NCI-H2029 treated with DMSO at 0.1 percent for 48 hours (cell line): ENCODE measurements at regions not wholly inside any gene's neighbourhood (a gene's known extent, or its start where the extent isn't known, plus 50 kb on each side); places are given as distances from the start of the nearest gene placed in this dataset.
A peak's percentile ranks its signal among the peaks of the same experiment; 100 is the strongest.

ENCODE experiments used
- DNase-seq: peaks from one replicate; lab custom pipeline; 2025; lab: John Stamatoyannopoulos, UW

DNA sequence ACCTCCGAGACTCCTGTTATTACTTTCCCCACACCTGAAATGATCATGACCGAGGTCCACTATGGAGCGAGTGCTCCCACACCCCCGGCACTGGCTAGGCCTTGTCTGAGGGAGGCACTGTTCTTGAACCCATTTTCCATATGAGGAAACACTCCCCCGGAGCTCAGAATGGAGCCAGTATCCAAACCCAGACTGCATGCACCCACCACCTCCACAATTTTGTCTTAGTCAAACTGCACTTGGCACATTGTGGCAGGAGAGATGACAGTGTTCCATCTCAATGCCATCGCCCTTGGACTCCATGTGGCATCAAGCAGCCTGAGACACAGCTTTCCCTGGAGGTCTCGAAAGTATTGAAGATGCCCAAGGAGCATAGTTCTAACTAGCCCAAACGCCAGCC, 154.1 kb downstream of the NUP210 start:
- DNase-seq: no peak

DNA sequence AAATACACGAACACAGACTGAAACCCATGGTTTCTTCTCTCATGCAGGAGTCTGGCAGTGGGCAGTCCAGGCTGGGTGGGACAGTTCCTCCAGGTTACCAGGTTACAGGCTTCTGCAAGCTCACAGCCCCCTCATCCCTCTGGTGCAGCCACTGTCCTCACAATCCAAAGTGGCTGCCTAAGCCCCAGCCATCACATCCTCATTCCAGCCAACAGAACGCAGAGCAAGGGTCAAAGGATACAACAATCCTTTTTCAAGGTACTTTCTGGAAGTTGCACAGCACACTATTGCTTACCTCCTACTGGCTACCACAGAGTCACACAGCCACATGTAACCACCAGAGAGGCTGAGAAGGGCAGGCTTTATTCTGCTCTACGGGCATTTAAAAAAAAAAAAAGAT, 154.6 kb downstream of the NUP210 start:
- DNase-seq: no peak

DNA sequence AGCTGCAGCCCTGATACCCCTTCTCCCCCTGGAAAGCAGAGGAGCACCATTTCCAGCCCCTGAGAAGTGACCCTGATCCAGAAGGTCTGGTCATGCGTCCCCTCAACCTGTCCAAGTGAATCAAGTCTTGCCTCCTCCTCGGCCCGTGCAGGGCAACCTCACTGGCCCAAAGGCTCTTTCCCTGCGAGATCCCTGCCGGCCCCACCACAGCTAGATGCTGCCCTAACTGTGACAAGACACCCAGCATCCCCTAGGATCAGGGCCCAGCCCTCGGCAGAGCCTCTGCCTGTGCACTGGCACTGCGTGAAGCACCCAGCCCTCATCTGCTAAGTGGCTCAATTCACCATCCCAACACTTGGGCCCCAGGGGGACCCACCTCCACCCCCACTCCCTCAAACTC, 155.1 kb downstream of the NUP210 start:
- no peak for DNase-seq

DNA sequence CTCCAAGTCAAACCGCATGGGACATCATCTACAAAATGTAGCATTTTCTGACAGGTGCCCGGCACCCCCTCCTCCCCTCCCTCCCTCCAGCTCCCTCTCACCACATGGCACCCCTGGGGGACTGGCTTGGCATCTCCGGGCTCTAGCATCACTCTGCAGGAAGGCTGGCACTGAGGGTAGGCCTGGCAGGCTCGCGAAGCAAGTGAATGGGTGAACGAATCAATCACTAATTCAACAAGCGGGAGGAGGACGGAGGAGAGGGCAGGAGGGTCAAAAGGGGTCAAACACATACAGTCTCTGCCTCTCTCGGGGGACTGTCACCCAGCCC, 155.7 kb downstream of the NUP210 start:
- DNase-seq: no peak

DNA sequence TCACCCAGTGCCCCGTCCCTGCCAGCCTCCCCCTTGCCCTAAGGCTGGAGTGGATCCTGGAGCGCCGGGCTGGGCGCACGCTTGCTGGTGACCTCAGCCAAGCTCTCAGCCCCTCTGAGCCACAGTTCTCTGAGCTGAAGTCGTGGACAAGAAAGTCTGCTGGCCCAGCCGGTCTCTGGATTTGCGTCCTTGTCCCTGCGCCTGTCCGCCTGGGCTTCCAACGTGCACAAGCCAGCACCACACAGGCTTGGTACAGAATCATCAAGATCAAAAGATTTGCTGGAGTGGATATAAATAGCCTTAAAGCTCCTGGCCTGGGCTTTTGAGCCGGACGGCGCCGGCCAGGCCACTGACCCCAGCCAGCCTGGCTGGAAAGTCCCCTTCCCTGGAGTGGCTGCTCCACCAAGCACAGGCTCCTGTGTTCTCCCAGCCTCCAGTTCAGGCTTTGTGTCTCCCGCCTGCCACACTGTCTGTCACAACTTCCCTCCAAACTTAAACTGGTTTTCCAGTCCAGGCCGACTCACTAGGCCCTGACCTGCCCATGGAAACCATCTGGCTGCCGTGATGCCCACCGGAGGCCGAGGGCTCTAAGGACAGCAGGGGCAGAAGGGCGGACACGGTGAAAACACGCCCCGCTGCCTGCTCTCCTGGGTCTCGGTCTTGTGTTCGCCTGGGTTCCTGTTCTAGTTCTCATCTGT, 156.2 kb downstream of the NUP210 start:
- no peak for DNase-seq

DNA sequence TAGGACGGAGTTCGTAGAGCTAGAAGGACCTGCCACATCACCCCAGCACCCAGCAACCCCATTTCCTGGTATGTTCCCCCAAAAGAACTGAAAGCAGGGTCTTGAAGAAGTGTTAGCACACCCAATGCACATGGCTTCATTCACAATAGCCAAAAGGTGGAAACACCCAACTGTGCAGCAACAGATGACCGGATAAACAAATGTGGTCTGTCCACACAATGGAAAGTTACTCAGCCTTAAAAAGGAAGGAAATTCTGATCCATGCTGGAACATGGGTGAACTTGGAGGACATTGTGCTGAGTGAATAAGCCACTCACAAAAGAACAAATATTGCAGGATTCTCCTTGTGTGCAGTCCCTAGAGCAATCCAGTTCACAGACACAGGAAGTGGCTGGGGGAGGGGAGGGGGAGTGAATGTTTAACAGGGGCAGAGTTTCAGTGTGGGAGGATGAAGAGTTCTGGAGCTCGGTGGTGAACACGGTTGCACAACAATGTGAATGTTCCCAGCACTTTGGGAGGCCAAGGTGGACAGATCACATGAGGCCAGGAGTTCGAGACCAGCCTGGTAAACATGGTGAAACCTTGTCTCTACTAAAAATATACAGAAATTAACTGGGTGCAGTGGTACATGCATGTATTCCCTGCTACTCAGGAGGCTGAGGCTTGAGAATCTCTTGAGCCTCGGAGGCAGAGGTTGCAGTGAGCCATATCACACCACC, 157.5 kb downstream of the NUP210 start:
- peak; percentile 64 for DNase-seq

DNA sequence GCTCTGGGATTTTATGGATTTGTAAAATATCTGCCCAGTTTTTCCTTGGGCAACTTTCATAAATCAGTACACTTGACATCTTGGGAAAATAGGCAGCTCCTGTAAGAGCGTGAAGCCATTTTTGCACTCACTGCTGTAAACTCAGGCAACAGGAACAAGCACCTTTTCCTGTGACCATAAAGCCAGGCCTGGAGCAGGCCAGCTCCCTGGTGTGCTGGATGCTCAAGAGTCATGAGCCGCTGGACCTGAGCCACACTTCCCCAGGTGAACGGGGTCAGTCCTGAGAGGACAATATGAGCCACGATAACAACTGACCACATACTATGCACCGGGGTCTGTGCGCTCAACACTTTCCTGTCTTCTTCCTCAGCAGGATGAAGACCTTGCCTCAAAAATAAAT, 158.2 kb downstream of the NUP210 start:
- DNase-seq: no peak

DNA sequence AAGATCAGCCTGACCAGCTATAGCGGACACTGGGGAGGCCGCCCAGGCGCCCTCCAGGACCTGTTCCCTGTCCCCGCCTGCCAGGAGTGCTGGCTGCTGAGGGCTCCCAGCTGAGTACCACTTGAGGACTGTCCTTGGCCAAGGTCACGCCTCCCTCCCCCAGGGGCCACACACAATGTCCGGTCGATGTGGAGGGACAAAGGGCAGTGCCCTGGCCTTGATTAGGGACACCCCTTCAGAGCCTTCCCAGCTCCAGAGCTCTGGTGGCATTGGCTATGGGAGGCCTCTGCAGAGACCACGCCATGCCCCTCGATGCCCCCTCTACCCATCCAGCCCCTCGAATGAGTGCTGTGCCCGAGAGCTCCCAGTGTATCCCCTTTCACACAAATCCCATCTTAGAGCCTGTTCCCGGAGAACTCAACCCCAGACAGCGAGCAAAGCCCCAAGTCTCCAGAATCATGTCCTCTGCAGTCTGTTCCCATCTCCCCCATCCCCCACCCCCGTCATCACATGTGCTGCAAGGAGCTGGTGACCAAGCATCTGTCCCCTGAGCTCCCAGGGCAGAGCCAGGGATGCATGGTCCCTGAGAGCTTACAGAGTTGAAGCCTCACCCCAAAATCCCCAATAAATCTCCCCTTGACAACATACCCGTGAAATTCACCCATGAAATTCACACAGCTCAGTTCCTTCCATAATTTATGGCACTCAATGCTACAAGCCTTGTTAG, 158.9 kb downstream of the NUP210 start:
- DNase-seq: no peak

DNA sequence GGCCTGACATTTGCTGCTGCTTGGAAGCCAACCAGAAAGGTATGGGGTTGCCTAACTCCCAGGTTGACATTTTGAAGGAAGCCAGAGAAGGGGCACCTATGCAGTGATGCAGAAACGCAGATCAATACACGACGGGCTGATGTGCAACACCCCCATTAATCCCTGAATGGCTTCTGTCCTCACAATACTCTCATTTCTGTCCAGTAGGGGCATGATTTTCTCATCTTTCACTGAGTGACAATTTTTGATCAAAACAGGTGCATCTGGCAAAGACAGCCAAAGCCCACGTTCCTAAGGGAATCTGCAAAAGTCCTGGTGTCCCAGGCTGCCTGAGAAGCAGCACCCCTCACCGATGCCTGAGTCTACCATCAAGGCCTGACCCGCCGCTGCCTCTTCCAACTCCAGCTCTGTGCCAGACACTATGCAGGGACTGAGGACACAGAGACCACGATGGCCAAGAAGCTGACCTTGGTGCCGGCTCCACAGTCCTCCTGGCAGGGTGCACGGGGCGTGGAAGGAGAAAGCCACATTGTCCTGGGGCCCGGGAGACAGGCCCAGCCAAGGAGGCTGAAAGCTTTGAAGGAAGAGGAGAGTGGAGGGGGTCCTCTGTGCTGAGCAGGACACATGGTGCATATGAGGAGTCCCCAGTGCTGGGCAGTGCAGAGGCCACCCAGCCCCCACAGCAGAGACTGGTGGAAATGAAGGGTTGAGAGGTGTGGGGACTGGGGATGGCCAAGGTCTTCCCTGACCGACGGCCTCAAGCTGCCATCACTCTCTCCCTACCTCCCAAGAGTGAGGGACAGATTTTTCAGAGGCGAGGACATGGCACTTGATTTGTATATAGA, 159.6 kb downstream of the NUP210 start:
- no peak for DNase-seq

DNA sequence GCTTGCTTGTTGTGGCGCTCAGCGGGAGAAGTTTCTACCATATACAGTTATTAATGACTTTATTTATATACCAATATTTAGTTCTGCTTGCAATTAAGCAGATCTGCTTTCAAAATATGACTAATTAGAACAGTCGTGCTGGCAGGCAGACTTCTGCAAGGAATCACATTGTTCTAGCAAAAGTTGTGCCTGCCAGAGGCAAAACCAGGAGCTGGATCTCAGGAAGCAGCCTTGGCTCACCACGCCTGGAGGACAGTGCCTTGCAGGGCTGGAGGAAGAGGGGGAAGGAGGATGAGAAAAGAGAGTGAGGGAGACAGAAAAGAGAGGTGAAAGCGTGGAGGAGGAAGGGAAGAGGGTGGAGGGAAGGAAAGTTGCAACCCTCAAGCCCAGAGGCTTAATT, 160.3 kb downstream of the NUP210 start:
- DNase-seq: no peak

DNA sequence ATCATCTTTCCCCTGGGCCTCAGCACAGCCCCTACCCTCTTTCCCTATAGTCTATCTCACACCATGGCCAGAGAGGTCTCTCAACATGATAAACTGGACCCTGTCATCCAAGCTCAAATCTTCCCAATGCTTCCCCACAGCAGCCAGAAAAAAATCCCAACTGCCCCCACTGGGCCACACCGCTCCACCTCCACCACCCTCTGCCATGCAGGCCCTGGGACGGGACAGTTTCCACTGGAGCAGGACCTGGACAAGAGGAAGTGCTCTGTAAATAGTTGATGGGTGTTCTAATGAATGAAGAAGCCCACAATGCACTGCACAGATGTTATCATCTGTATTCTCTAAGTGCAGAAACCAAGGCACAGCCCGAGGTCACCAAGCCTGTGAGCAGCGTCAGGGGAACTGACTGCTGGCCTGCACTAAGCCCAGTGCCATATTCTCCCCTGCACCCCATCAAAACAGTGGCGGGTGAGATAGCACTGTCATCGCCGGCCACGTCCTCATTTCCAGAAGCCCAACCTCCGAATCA, 161.1 kb downstream of the NUP210 start:
- no peak for DNase-seq

DNA sequence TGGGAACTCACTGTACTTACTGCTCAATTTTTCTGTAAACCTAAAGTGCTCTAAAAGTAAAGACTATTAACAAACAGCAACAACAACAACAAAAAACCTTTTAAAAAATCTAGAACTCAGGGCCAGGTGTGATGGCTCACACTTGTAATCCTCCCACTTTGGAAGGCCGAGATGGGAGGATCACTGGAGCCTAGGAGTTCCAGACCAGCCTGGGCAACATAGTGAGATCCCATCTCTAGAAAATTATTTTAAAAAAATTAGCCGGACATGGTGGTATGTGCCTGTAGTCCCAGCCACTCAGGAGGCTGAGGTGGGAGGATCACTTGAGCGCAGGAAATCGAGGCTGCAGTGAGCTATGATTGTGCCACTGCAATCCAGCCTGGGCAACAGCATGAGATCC, 161.8 kb downstream of the NUP210 start:
- no peak for DNase-seq

DNA sequence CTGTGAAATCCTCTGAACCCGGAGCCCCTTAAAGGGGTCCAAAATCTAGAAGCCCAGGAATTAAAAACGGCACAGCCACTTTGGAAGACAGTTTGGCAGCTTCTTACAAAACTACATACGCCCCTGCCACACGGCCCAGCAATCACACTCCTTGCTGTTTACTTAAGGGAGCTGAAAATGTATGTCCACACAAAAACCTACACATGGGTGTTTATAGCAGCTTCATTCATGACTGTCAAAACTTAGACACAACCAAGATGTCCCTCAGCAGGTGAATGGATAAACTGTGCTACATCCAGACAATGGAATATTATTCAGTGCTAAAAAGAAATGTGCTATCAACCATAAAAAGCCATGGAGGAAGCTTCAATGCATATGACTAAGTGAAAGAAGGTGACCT, 162.5 kb downstream of the NUP210 start:
- DNase-seq: no peak

DNA sequence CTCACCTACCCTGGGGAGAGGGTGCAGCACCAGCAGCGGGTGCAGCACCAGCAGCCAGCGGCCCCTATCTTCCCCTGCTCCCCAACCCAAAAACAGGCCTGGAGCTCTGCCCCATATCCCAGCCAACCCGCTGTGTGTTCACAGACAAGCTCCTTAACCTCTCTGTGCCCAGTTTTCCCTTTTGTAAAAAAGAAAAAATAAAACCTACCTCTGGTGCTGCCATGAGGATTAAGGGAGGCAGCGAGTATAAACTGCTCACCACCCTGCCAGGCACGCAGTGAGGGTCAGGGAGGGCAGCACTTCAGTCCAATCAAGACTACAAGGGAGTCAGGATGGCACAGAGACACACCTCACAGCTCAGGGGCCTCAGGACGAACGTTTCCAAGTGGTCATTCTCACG, 163.3 kb downstream of the NUP210 start:
- DNase-seq: no peak

DNA sequence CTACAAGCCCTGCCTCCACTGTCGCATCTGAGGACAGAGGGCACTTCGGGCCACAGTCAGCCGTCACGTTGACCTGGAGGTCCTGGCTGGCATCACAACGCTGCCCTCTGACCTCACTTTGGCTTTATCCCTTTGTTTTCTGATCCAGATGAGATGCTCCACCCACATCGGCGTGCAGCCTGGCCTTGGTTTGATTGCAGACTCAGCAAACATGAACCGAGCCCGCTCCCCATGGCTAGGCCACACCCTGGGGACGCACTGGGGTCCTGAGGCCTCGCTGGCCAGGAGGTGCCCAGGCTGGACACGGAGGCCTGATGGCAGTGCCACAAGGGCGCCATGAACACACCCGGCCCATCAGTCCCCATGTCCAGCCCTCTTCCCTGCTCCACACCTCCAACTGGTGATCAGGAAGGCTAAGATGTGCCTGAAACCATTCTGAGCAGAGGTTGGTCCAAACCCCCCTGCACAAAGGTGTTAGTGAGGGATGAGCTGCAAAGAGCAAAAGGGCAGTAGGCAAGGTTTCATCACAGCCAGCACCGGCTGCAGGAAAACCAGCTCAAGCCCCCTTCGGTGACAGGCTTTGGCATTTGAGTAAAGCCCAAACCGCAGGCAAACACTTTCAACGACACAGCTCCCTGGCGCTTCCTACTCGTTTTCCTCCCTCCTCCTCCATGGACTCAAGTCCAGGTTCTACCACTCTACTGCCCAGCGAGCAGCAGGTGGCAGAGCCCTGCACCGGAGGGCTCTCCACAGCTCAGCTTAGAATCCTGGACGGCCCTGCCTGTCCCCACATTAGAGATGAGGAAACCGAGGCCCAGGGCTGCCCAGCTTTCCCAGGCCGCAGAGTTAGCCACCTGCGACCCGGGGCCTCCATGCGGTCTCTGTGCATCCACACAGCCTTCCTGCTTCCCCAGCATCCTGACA, 165.8 kb downstream of the NUP210 start:
- peak; percentile 62 for DNase-seq

DNA sequence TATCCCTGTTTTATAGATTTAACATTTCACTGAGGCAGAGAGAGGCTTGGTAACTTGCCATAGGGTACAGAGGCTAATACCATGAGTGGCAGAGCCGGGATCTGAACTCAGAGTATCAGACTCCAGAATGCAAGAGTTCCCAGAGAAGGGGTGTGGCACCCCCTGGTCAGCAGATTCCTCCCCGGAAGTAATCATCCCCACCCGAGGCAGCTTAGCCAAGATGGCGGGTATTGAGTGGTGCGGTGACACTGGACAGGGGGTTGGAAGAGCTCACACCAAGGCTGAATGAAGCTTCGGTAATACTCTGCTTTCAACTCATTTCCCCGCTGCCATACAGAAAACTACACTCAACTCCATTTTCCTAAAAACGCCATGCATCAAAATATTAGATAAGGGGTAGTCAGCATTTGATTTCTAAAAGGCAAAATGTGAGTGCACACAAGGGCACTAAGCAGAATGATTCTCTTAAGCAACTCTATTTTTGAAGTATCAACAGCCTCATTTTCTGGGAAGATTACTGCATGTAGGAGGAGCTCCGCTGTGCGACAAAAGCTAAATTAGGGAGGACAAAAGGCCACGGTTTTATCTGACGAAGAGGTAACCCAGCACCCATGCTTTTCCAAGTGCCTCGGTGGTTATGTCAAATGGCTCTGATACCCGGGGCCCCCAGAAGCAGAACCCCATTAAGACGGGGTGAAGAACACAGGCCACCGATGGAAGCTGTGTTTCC, 166.7 kb downstream of the NUP210 start:
- no peak for DNase-seq

DNA sequence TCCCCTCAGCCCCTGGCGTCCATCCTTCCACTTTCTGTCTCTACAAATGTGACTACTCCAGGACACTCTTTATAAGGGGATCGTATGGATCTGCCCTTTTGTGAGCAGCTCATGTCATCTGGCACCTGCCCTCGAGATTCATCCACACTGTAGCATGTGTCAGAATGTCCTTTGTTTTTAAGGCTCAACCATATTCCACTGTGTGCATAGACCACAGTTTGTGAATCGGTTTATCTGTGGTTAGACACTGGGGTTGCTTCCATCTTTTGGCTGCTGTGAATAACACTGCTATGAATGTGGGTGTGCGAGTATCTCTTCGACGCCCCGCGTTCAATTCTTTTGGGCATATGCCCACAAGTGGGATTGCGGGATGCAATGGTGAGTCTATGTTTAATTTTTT, 167.9 kb downstream of the NUP210 start:
- no peak for DNase-seq

DNA sequence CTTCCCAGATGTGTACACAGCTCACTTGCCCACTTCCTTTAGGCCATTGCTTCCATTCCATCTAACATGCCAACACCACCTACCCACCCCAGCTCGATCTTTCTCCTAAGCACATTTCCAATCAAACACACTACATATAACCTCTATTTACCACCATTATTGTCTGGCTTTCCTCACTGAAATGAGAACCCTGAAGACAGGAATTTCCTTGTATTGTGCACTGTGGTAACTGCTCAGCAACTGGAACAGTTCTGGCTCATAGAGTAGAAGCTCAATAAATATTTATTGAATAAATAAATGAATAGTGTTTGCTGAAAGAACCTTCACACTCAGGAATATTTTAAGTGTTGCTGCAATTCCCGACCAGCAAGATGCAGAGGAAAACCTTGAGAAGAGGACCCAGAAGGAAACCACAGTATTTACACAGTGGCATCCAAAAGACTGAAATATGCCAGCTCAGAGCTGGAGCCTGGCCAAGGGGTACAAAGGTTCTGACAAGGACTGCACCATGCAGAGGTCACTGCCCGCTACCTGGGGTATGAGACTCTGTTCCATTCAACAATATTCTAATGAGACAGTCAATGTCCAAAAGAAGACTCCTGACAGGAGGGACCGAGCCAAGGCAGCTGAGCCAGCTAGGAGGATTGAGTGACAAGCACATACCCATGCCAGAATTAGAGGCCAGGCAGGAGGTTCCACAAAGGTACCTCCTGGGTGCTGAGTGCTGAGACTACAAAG, 168.8 kb downstream of the NUP210 start:
- DNase-seq: peak; percentile 64

DNA sequence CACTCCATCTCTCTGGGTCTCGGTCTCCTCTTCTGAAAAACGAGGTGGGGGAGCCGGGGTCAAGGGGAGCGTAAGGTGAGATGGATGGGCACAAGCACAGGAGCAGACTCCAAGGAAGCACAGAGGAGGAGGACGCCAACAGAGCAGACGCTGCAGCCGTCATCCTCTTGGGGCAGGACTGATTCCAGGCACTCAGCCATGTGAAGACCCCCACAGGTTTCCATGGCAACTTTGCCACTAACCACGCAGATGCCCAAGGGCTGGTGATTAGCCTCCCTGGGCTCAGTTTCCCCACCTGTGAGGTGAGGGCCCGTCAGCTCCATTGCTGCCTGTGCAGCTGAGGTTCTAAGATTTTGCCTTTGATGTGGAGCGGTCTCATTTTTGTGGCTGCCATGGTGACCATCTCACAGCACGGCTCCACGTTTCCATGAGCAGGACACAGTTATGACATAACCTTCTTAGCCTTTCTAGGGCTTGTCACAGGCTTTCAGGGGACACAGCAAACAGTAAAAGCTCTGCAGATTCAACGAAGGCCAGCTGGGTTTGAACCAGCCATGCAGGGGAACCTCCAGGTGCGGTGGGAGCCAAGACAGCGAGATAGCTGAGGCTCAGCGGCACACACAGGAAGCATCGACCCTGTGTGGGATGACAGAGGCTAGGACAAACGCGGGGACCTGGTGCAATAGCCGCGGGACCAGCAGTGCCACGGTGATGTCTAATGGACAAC, 170.3 kb downstream of the NUP210 start:
- no peak for DNase-seq
